RPMI7951 (cell line): ENCODE measurements at regions not wholly inside any gene's neighbourhood (a gene's known extent, or its start where the extent isn't known, plus 50 kb on each side); places are given as distances from the start of the nearest gene placed in this dataset.

Source experiments
- DNase-seq: peaks from one replicate; pipeline ENCODE4 v3.0.0-alpha.2; 2012; ENCODE audit warnings: low read depth

- no peak for DNase-seq
These were observed 63.0 kb downstream of the C5orf15 start for GRCh38 chr5:133905424-133905823.

DNA sequence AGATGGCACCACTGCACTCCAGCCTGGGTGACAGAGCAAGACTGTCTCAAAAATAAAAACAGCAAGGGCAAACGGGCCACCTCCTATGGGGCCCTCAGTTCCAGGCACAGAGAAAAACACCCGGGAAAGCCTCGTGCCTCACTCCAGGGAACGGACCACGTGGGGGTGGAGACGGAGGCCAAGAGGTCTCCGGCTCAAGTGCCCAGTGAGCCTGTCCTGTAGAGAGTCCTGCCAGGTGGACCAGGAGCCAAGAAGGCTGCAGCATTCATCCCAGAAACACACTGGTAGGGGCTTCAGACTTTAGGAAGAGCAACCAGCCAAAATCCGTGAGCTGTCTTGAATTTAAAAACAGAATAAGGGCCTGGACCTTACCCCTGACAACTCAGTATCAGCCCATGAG is 63.8 kb downstream of the C5orf15 start:
- DNase-seq: no peak

GRCh38 chr5:133902511-133903118 is 65.8 kb downstream of the C5orf15 start:
- DNase-seq: no peak

GRCh38 chr5:133900534-133901270 is 67.7 kb downstream of the C5orf15 start:
- DNase-seq: no peak

DNA sequence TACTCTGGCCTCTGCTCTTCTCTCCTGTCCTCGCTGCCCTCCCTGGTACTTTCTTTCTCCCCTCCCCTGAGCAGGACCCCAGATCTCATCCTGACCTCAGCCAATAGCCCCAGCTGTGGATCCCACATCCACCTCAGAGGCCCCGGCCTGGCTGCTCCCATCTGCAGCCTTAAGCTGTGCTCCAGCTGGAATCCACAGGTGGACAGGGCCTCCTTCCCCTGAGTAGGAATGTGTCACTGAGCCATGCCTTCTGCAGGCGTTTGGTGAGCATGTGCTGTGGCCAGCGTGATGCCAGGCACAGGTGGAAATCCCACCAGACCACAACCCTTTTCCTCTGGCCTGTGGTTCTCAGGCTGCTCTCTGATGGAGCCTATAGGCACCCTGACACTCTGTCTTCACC is 68.9 kb downstream of the C5orf15 start:
- no peak for DNase-seq

GRCh38 chr5:133898440-133898839 is 70.0 kb downstream of the C5orf15 start:
- no peak for DNase-seq

DNA sequence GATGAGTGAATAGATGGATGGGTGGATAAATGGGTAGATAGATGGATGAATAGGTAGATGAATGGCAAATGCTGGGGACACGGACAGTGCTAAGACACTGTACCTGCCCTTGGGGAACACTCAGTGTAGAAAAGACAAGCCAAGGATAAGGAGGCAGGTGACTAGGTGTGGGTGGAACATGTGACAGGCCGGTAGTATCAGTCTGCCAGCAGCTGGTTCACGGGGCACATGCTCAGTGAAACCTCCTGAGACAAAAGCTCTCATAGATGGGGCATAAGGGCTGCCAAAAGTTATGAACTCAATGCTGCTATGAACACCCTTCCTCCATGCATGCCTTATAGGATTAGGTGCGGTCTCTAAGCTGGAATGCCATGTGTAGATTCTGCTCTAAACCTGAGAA is 71.0 kb downstream of the C5orf15 start:
- no peak for DNase-seq

- DNase-seq: no peak
These were observed 71.6 kb downstream of the C5orf15 start for GRCh38 chr5:133896873-133897272.

- no peak for DNase-seq
These were observed 72.2 kb downstream of the C5orf15 start for GRCh38 chr5:133895979-133896845.

- no peak for DNase-seq
These were observed 74.3 kb downstream of the C5orf15 start for GRCh38 chr5:133894143-133894542.

DNA sequence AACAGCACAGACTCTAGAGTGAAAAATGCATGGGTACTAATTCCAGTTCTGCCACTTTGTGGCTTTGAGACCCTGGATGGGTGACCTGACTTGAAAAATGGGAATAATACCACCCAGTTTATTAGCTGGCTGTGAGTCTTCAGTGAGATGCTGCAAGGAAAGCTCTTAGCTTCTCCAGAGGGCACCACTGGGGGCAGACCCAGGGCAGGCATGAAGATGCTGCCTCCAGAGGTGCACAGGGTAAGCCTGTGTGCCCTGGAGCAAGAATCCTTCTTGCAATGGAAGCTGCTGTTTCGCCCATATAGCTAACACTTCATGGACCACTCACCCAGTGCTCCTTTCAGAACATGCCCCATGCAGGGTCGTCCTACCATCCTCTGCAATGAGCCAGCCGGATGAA is 75.7 kb downstream of the C5orf15 start:
- DNase-seq: no peak

- DNase-seq: no peak
These were observed 76.1 kb downstream of the C5orf15 start for GRCh38 chr5:133892306-133892705.

GRCh38 chr5:133891390-133891789 is 77.0 kb downstream of the C5orf15 start:
- no peak for DNase-seq

DNA sequence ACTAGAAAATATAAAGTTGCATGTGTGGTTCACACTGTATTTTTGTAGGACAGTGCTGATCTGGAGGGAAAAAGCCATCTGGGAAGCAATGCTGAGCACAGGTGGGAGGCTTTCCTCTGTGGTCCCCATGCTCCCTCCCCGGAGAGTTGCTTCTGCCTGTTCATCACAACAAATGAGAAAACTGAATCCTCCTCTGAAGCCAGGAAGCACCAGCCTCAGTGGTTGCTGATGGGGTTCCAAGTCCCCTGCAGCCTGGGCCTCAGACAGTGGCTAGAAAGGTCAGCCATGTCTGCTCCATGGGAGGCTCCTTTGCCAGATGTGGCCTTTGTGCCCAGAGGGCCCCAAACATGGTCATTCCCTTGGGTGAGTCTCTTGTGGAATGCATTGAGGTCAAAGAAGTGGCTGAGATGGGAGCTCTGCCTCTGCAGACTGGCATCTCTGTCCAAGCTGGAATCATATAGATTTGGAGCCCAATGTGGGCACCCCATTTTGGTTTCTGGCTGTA is 77.6 kb downstream of the C5orf15 start:
- DNase-seq: peak; percentile 69

DNA sequence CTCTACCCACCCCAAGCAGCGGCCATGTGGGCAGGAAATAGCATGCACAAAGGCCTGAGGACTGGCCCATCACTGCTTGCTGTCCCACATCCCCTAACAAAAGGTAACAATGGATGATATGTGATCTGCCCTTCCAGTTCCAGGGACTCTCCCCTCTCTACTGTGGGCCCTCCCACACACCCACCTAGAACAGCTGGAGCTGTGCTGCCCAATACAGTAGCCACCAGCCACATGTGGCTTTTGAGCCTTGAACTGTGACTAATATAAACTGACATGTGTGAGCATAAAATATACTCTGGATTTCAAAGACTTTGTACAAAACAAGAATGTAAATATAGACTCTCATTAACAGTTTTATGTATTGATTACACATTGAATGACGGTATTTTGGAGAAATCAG is 78.1 kb downstream of the C5orf15 start:
- DNase-seq: peak; percentile 36

DNA sequence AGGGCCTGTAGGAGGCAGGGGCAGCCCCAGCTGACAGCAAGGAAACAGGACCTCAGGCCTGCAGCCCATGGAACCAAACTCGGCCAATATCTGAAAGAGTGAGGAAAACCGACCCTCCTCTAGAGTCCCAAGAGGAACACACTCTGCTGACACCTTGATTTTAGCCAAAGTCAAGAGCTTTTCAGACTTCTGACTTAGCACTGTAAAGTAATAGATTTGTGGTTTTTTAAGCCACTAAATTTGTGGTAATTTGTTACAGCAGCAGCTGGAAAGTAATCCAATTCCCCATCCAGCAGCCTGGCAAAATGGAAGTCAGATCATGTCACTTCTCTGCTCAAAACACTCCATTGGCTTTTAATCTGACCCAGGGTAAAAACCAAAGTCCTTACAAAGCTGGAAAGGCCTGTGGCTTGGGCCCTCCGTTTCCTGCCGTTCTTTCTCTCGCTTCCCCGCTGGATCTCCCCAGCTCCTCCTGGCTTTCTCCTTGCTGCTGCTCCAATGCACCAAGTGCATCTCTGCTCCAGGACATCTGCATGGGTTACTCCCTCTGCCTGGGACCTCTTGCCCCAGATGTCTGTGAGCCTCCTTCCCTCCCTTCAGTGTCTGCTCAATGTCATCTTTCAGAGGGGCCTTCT is 79.0 kb downstream of the C5orf15 start:
- no peak for DNase-seq

DNA sequence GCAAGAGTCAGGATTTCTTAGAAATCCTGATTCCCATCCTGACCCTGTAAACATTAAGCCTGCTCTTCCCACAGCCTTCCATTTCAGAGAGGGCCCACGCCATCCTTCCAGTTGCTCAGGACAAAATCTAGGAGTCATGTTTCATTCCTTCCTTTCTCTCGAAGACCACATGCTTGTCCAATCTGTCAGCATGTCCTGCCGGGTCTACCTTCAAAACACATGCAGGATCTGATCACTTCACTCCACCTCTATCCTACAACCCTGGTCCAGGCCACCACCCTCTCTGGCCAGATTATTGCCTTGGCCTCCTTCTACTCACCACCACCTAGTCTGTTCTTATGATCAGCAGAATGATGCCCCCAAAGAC is 79.8 kb downstream of the C5orf15 start:
- DNase-seq: no peak

DNA sequence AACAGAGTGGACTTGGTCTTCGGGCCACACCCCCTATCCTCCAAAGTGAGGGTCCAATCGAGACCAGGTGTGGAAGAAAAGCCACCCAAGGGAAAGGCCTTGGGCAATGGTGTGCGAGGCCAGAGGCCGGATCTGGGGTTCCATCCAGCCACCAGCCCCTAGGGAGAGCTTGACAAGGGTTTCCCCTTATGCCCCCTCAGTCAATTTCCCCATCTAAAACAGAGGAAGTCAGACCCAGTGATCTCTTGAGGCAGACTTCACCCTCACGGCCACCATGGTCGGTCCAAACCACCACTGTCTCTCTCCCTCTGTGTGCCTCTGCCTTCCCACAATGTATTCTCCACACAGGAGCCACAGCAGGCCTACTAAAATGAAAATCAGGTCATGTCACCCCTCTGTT is 82.9 kb downstream of the C5orf15 start:
- no peak for DNase-seq

GRCh38 chr5:133884569-133885311 is 83.7 kb downstream of the C5orf15 start:
- peak; percentile 38 for DNase-seq

DNA sequence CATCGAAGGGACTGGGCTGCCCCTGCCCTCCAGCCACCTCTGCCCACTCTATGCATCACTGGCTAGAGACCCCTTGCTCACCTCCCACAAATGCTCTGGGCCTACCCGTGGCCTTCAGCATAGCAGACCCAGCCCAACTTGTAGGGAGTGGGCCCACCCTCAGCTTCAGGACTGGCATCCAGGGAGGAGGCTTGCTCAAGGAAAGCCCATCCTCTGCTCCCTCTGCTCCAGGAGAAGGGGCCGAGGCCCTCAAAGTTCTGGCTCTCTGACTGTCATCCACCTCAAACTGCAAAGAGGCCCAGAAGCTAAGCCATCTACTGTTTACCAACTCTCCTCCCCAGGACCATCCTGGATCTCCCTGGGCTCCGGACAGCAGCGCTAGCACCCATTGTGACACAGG is 84.5 kb downstream of the C5orf15 start:
- no peak for DNase-seq

- no peak for DNase-seq
These were observed 85.6 kb downstream of the C5orf15 start for GRCh38 chr5:133882846-133883245.

GRCh38 chr5:133882389-133882695 is 86.1 kb downstream of the C5orf15 start:
- DNase-seq: no peak
